Colonic mucosa (tissue), 4 donors: ENCODE measurements at regions not wholly inside any gene's neighbourhood (a gene's known extent, or its start where the extent isn't known, plus 50 kb on each side); places are given as distances from the start of the nearest gene placed in this dataset.

Experiments
- DNase-seq: peaks from one replicate; pipeline ENCODE4 v3.0.0-alpha.2; 2020
- H3K27ac ChIP-seq: fragments of 200-600 bp; one replicate; pipeline ENCODE4 v1.8.0; 2021
- H3K27me3 ChIP-seq: fragments of 200-600 bp; one replicate; pipeline ENCODE4 v1.8.0; 2021
- H3K36me3 ChIP-seq: fragments of 200-600 bp; one replicate; pipeline ENCODE4 v1.8.0; 2021
- H3K4me1 ChIP-seq: fragments of 200-600 bp; one replicate; pipeline ENCODE4 v1.8.0; 2021; ENCODE audit warnings: mild to moderate bottlenecking
- H3K4me3 ChIP-seq: fragments of 200-600 bp; one replicate; pipeline ENCODE4 v1.8.0; 2021
- H3K9ac ChIP-seq, 2 donors: one replicate each; pipeline ENCODE4 v1.7.0; 2013; ENCODE audit warnings: control low read depth in 2 of 2, low read depth in 2 of 2, low read length in 2 of 2
- H3K9me3 ChIP-seq: fragments of 200-600 bp; one replicate; pipeline ENCODE4 v1.8.0; 2021
- CTCF ChIP-seq: fragments of 200-600 bp; IDR thresholded peaks from one replicate; pipeline ENCODE4 v1.8.0; 2022; ENCODE audit warnings: antibody characterized with exemption, mild to moderate bottlenecking
- intact Hi-C: fragments of 100-400 bp; cut with DNase I; formaldehyde crosslinking; loops from one replicate; pipeline ENCODE4 v1.14.1; 2022
- donor health status: healthy.
- donor health status: DM: no; HTN: no; CAD: no.
- donor health status: DM: no; HTN: no; CAD: no.

GRCh38 chr16:52077607-52078006 is 469.3 kb downstream of the TOX3 start:
- Histone ChIP-seq H3K27ac (no peak overlapping the region), H3K36me3 (no peaks in the 10 kb centered on the region), H3K9me3 (no peaks in the 10 kb centered on the region), H3K9ac (no peak overlapping the region), H3K4me3 (no peak overlapping the region), H3K27me3 (no peaks in the 10 kb centered on the region), H3K4me1 (no peaks in the 10 kb centered on the region)
- no peak for TF ChIP-seq CTCF
- DNase-seq = no peak
- intact Hi-C loops = no loop called here

- Histone ChIP-seq H3K4me3 (no peak overlapping the region), H3K27ac (no peak overlapping the region), H3K9ac (no peak overlapping the region), H3K36me3 (no peaks in the 10 kb centered on the region), H3K4me1 (no peaks in the 10 kb centered on the region), H3K27me3 (no peaks in the 10 kb centered on the region), H3K9me3 (no peaks in the 10 kb centered on the region)
- intact Hi-C loops = no loop called here
- no peak for DNase-seq
- no peak for TF ChIP-seq CTCF
These were observed 470.1 kb downstream of the TOX3 start for GRCh38 chr16:52076801-52077201.

- Histone ChIP-seq H3K9me3 (no peaks in the 10 kb centered on the region), H3K9ac (no peak overlapping the region), H3K36me3 (no peaks in the 10 kb centered on the region), H3K4me3 (no peak overlapping the region), H3K27me3 (no peaks in the 10 kb centered on the region), H3K4me1 (no peaks in the 10 kb centered on the region), H3K27ac (no peak overlapping the region)
- DNase-seq = no peak
- TF ChIP-seq CTCF = no peak
- intact Hi-C loops = no loop called here
These were observed 470.6 kb downstream of the TOX3 start for GRCh38 chr16:52076332-52076731.

GRCh38 chr16:52074133-52074532 is 472.8 kb downstream of the TOX3 start:
- intact Hi-C loops = no loop called here
- no peaks in the 10 kb centered on the region for H3K27me3 ChIP-seq

GRCh38 chr16:52073024-52073423 is 473.9 kb downstream of the TOX3 start:
- no peak overlapping the region for H3K4me3 ChIP-seq
- intact Hi-C loops = no loop called here

More at GRCh38 chr16:52074133-52074532, 472.8 kb downstream of the TOX3 start:
- Histone ChIP-seq H3K4me1 (no peaks in the 10 kb centered on the region), H3K36me3 (no peaks in the 10 kb centered on the region), H3K4me3 (no peak overlapping the region), H3K27ac (no peak overlapping the region), H3K9me3 (no peaks in the 10 kb centered on the region), H3K9ac (no peak overlapping the region)
- DNase-seq = no peak
- TF ChIP-seq CTCF = no peak

More at GRCh38 chr16:52073024-52073423, 473.9 kb downstream of the TOX3 start:
- TF ChIP-seq CTCF = no peak
- Histone ChIP-seq H3K27me3 (no peaks in the 10 kb centered on the region), H3K36me3 (no peaks in the 10 kb centered on the region), H3K9me3 (no peaks in the 10 kb centered on the region), H3K9ac (no peak overlapping the region), H3K4me1 (no peaks in the 10 kb centered on the region), H3K27ac (no peak overlapping the region)
- DNase-seq = no peak
